ENCODE measurements at regions not wholly inside any gene's neighbourhood (a gene's known extent, or its start where the extent isn't known, plus 50 kb on each side); places are given as distances from the start of the nearest gene placed in this dataset.

- DNase-seq (no peak), ATAC-seq (no peak)
- Histone ChIP-seq H3K27me3 (no peaks in the 10 kb centered on the region), H3K9me3 (no peaks in the 10 kb centered on the region), H3K4me1 (no peaks in the 10 kb centered on the region), H3K27ac (no peak overlapping the region), H3K4me3 (no peak overlapping the region), H3K36me3 (no peaks in the 10 kb centered on the region)
- intact Hi-C loops (cut with DNase I): no loop called here
- 85% methylated on average over 1 of the region's 1 CpG for WGBS (ENCODE audit: insufficient coverage, low coverage, low lambda C conversion rate, missing lambda C conversion rate)
- TF ChIP-seq POLR2A (IDR thresholded peaks at IDR 0.05): no peak
- TF ChIP-seq CTCF (IDR thresholded peaks at IDR 0.05): no peak
Measured at GRCh38 chr7:113410796-113411195, 292.4 kb upstream of the SMIM30 start.

- no peaks in the 10 kb centered on the region for H3K36me3 ChIP-seq
- H3K9me3 ChIP-seq: no peaks in the 10 kb centered on the region
- no peak overlapping the region for H3K27ac ChIP-seq
- no peak for TF ChIP-seq CTCF (IDR thresholded peaks at IDR 0.05)
- no peak for TF ChIP-seq POLR2A (IDR thresholded peaks at IDR 0.05)
- no peaks in the 10 kb centered on the region for H3K27me3 ChIP-seq
- DNase-seq (no peak), ATAC-seq (no peak)
- no peak overlapping the region for H3K4me3 ChIP-seq
- H3K4me1 ChIP-seq: no peaks in the 10 kb centered on the region
- intact Hi-C loops (cut with DNase I): loop anchor here (10.0 kb wide), 1 partner anchor 286 kb away; no protein-coding TSS in a partner anchor
- 46% methylated on average over 1 of the region's 1 CpG for WGBS (ENCODE audit: insufficient coverage, low coverage, low lambda C conversion rate, missing lambda C conversion rate)
Measured at GRCh38 chr7:113408999-113409398, 290.6 kb upstream of the SMIM30 start.

- 84% methylated on average over 4 of the region's 4 CpGs for WGBS (ENCODE audit: insufficient coverage, low coverage, low lambda C conversion rate, missing lambda C conversion rate)
Measured at GRCh38 chr7:113405296-113406056, 287.1 kb upstream of the SMIM30 start.

GRCh38 chr7:113404245-113404644, 285.9 kb upstream of the SMIM30 start:
- H3K4me3 ChIP-seq: no peak overlapping the region
- ATAC-seq (peak; percentile 67 to 75 (median 72)), DNase-seq (peak in 1 of 3 donors; percentile 46)
- no peaks in the 10 kb centered on the region for H3K36me3 ChIP-seq
- intact Hi-C loops (cut with DNase I): loop anchor here (10.0 kb wide), 1 partner anchor 291 kb away; no protein-coding TSS in a partner anchor
- H3K27ac ChIP-seq: no peak overlapping the region
- no peaks in the 10 kb centered on the region for H3K9me3 ChIP-seq
- H3K4me1 ChIP-seq: no peaks in the 10 kb centered on the region
- H3K27me3 ChIP-seq: no peaks in the 10 kb centered on the region
- 29% methylated on average over 8 of the region's 8 CpGs for WGBS (ENCODE audit: insufficient coverage, low coverage, low lambda C conversion rate, missing lambda C conversion rate)
- TF ChIP-seq CTCF (IDR thresholded peaks at IDR 0.05): peak; percentile 35 to 53 (median 44)
- no peak for TF ChIP-seq POLR2A (IDR thresholded peaks at IDR 0.05)

More at GRCh38 chr7:113405296-113406056, 287.1 kb upstream of the SMIM30 start:
- Histone ChIP-seq H3K27me3 (no peaks in the 10 kb centered on the region), H3K4me3 (no peak overlapping the region), H3K4me1 (no peaks in the 10 kb centered on the region), H3K36me3 (no peaks in the 10 kb centered on the region), H3K27ac (no peak overlapping the region), H3K9me3 (no peaks in the 10 kb centered on the region)
- DNase-seq (no peak), ATAC-seq (no peak)
- TF ChIP-seq CTCF (IDR thresholded peaks at IDR 0.05) (no peak), POLR2A (IDR thresholded peaks at IDR 0.05) (no peak)
- intact Hi-C loops (cut with DNase I): loop anchor here (10.0 kb wide), 1 partner anchor 289 kb away; no protein-coding TSS in a partner anchor
